Epithelial cell of esophagus (primary cell): ENCODE measurements at regions not wholly inside any gene's neighbourhood (a gene's known extent, or its start where the extent isn't known, plus 50 kb on each side); places are given as distances from the start of the nearest gene placed in this dataset.
A peak's percentile ranks its signal among the peaks of the same experiment; 100 is the strongest.
"Not testable (repeated sequence)": the region's sequence is repeated elsewhere in the genome, so short reads cannot be mapped to it uniquely, and the experiment has no call there.

Experiments used
- DNase-seq: peaks from one replicate; pipeline ENCODE4 v3.0.0; 2010; ENCODE audit warnings: low read depth
- H3K4me3 ChIP-seq: 2 replicates; pipeline ENCODE4 v1.5.1; 2011; ENCODE audit warnings: mild to moderate bottlenecking, low read length, control low read depth
- TF ChIP-seq, protein P1 (sequence below): IDR thresholded peaks from 2 replicates; pipeline ENCODE4 v1.5.1; 2011; ENCODE audit warnings: low read depth, mild to moderate bottlenecking, low read length, control low read depth, inconsistent platforms; ENCODE audit not compliant: insufficient read depth; ENCODE audit errors: missing control alignments

DNA sequence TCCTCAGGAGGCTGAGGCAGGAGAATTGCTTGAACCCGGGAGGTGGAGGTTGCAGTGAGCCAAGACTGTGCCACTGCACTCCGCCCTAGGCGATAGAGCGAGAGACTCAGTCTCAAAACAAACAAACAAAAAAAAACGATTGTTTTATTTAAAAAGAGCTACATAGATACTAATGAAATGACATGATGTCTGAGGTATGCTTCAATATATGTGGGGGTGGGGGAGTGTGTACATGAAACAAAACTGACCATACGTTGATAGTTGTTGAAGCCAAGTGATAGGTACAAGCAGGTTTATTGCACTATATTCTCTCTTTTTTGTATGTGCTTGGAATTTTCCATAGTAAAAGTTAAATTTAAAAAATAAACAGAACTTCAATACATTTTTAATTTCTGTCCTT is 240.1 kb downstream of the TFAP2A start:
- no peak overlapping the region for H3K4me3 ChIP-seq
- DNase-seq, result peak; percentile 51
- TF ChIP-seq, protein P1, sequence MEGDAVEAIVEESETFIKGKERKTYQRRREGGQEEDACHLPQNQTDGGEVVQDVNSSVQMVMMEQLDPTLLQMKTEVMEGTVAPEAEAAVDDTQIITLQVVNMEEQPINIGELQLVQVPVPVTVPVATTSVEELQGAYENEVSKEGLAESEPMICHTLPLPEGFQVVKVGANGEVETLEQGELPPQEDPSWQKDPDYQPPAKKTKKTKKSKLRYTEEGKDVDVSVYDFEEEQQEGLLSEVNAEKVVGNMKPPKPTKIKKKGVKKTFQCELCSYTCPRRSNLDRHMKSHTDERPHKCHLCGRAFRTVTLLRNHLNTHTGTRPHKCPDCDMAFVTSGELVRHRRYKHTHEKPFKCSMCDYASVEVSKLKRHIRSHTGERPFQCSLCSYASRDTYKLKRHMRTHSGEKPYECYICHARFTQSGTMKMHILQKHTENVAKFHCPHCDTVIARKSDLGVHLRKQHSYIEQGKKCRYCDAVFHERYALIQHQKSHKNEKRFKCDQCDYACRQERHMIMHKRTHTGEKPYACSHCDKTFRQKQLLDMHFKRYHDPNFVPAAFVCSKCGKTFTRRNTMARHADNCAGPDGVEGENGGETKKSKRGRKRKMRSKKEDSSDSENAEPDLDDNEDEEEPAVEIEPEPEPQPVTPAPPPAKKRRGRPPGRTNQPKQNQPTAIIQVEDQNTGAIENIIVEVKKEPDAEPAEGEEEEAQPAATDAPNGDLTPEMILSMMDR, result no peak

DNA sequence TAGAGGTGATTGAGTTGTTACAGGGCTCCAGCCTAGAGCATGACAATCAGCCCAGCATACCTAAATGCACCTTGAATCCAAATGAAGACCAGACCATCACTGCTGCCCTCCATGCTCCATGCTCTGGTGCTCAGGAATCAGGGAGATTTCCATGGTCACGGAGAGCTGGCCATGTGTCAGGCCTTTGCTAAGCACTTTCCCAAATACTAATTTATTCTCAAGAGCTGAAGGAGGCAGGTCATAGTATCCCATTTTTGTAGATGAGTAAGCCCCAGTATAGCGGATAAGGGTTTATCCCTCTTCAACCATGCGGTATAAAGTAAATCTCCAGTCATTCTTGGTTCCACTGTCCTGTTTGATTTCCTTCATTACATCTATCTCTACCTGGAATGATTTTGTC is 240.8 kb downstream of the TFAP2A start:
- DNase-seq, result no peak
- H3K4me3 ChIP-seq, result no peak overlapping the region
- TF ChIP-seq, protein P1, result no peak

DNA sequence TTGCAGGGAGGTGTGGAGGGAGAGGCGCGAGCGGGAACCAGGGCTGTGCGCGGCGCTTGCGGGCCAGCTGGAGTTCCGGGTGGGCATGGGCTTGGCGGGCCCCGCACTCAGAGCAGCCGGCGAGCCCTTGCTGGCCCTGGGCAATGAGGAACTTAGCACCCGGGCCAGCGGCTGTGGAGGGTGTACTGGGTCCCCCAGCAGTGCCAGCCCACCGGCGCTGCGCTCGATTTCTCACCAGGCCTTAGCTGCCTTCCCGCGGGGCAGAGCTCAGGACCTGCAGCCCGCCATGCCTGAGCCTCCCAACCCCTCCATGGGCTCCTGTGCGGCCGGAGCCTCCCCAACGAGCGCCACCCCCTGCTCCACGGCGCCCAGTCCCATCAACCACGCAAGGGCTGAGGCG is 243.2 kb downstream of the TFAP2A start:
- not testable (repeated sequence) for H3K4me3 ChIP-seq, DNase-seq

DNA sequence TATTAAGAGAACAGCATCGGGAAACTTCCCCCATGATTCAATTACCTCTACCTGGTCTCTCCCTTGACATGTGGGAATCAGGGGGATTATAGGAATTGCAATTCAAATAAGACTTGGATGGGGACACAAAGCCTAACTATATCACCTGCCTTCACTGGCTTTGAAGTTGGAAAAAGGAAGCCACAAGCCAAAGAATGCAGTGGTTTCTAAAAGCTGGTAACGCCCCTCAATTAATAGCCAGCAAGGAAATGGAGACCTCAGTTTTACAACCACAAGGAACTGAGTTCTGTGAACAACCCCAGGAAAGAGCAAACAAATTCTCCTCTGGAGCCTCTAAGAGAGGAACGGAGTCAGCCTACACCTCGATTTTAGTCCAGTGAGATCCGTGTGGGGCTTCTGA is 244.1 kb downstream of the TFAP2A start:
- TF ChIP-seq, protein P1, result no peak
- DNase-seq, result no peak
- no peak overlapping the region for H3K4me3 ChIP-seq

DNA sequence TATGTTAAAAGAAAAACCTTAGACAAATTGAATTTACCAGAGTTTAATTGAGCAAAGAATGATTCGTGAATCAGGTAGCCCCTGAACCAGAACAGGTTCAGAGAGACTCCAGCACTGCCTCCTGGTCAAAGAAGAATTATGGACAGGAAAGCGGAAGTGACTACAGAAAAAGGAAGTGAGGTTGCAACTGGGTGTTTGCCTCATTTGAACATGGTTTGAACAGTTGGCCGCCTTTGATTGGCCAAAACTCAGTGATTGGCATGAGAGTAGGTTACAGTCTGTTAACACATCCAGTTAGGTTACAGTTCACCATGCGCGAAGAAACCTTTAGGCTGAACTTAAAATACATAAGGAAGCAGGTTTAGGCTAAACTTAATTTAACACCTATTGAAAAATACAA is 248.8 kb downstream of the TFAP2A start:
- H3K4me3 ChIP-seq, result no peak overlapping the region
- no peak for DNase-seq
- TF ChIP-seq, protein P1, result no peak

DNA sequence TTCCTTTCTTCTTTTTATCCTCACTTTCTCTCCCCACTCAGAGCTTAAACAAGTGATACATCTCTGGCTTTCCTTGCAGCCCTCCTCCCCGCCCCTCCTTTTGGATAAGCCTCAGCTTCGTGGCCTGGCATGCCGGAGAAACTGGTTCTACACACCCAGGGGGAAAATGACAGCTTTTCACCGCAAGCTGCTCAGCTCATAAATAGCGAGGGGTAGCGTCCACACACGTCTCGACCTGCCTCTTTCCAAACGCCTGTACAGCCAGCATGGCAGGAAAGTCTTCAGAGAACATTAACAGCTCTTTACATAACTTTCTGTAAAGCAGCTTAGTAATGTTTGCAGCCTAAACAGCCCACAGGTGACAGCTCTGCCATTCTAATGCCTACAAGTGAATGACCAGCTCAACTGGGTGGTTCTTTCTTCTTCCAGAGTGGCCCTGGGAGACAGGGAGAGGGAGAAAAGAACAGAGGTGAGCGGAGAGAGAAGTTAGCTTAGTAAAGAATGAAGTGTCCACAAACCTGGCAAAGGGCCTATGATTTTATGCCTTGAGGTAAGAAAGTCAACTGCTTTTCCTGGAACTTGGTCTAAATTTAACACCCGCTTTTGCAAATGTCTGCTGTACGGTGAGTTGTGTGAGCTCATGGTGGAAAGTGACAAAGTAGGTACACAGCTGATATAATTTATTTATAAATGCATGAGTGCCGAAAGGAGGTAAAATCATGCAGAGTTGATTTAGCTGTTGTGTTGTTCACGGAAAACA is 251.5 kb downstream of the TFAP2A start:
- H3K4me3 ChIP-seq, result peak overlapping the region; percentile 52
- DNase-seq, result peak; percentile 100
- TF ChIP-seq, protein P1, result no peak

DNA sequence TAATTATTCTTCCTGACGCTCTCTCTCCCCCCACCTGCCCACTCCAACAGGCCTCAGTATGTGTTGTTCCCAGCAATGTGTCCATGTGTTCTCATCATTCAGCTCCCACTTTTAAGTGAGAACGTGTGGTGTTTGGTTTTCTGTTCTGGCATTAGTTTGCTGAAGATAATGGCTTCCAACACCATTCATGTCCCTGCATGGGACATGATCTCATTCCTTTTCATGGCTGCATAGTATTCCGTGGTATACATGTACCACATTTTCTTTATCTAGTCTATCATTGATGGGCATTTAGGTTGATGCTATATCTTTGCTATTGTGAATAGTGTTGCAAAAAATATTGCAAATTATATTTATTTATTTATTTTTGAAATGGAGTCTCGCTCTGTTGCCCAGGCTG is 258.0 kb downstream of the TFAP2A start:
- DNase-seq, result no peak
- no peak overlapping the region for H3K4me3 ChIP-seq
- TF ChIP-seq, protein P1, result no peak
